Heart right ventricle (tissue), 16 donors: ENCODE measurements at regions not wholly inside any gene's neighbourhood (a gene's known extent, or its start where the extent isn't known, plus 50 kb on each side); places are given as distances from the start of the nearest gene placed in this dataset.

Experiments
- ATAC-seq, 8 donors: fragments of 200-7000 bp; cut with Tn5 transposase; one replicate each; pipeline ENCODE4 v1.9.1; 2020; ENCODE audit warnings: mild to moderate bottlenecking in 8 of 8, moderate library complexity in 8 of 8, moderate number of reproducible peaks in 1 of 8
- DNase-seq, 2 donors: peaks; one replicate each; pipeline ENCODE4 v3.0.0-alpha.2; 2020
- H3K27ac ChIP-seq, 10 donors: fragments of 200-600 bp; sonication (generic) in 2 of 10; one replicate each; pipeline versions ENCODE4 v1.5.0 to v1.8.0; 2020 to 2022; ENCODE audit warnings: mild to moderate bottlenecking in 3 of 10
- H3K27me3 ChIP-seq, 7 donors: fragments of 200-600 bp; one replicate each; pipeline ENCODE4 v1.8.0; 2021 to 2022; ENCODE audit warnings: mild to moderate bottlenecking in 2 of 7
- H3K36me3 ChIP-seq, 9 donors: fragments of 200-600 bp; sonication (generic) in 1 of 9; one replicate each; pipeline versions ENCODE4 v1.5.0 to v1.8.0; 2020 to 2022; ENCODE audit warnings: mild to moderate bottlenecking in 2 of 9
- H3K4me1 ChIP-seq, 9 donors: fragments of 200-600 bp; sonication (generic) in 1 of 9; one replicate each; pipeline versions ENCODE4 v1.5.0 to v1.8.0; 2020 to 2022; ENCODE audit warnings: mild to moderate bottlenecking in 4 of 9
- H3K4me3 ChIP-seq, 10 donors: fragments of 200-600 bp; sonication (generic) in 2 of 10; one replicate each; pipeline versions ENCODE4 v1.5.0 to v1.8.0; 2020 to 2022; ENCODE audit warnings: mild to moderate bottlenecking in 7 of 10, moderate library complexity in 2 of 10
- H3K9me3 ChIP-seq, 11 donors: fragments of 200-600 bp in 10 of 11; sonication (generic) in 2 of 11; one replicate each; pipeline versions ENCODE4 v1.5.0 to v1.8.0; 2013 to 2022; ENCODE audit warnings: mild to moderate bottlenecking in 2 of 11, control low read depth in 1 of 11, moderate library complexity in 1 of 11
- CTCF ChIP-seq, 9 donors: fragments of 200-600 bp; sonication (generic) in 2 of 9; IDR thresholded peaks; one replicate each; pipeline versions ENCODE4 v1.5.0 to v1.8.0; 2021 to 2022; ENCODE audit warnings: antibody characterized with exemption in 9 of 9, mild to moderate bottlenecking in 5 of 9, moderate library complexity in 1 of 9
- WGBS, 2 donors: extraction: QIAGEN DNeasy Blood & Tissue Kit; methylation state at CpG; one replicate each; pipeline ENCODE4 v1.1.7; 2013; ENCODE audit warnings: inconsistent platforms in 1 of 2; 5-methylcytosine and 5-hydroxymethylcytosine counted together
- intact Hi-C, 10 donors: fragments of 100-400 bp; cut with DNase I; formaldehyde crosslinking; loops; one replicate each; pipeline versions ENCODE4 v1.11.1 to v1.14.2; 2022
- donor health status: Arrhythmogenic right ventricular cardiomyopathy.
- donor health status: ischemic (EF 13 %, LVEDD 7.1; RV severe dilation, severe dysfunction).
- donor health status: healthy with polysubstance abuse.
- donor health status: DM: no; HTN: yes; CAD: no.
- donor health status: DM: no; HTN: no; CAD: no.
- donor health status: ischemic (EF 25% LVEDD 6.9; RV normal size, moderate dysfunction).
- donor health status: ischemic (EF 25% LVEDD 5.7; RV mildly dilated, moderate dysfunction).
- donor health status: healthy.
- donor health status: DM: yes; HTN: yes; CAD: no.
- donor health status: Ischemic cardiomyopathy.
- donor health status: ischemic (EF 35%, LVEDD 5.7; RV mildly dilated, moderate dysfunction).
- donor health status: nonischemic (EF 11% LVEDD 7.7; RV severe dilation, severe dysfunction).
- donor health status: DM: yes; HTN: yes; CAD: no.
- donor health status: PGD.
- donor health status: ischemic (EF 29% LVEDD 5.4; RV normal size, mild dysfunction).
- donor health status: nonischemic (EF 23%, LVEDD 6.1; RV moderate dilation, normal function).

- intact Hi-C loops, result loop anchor here in 8 of 10 donors (2.0 to 10.0 kb wide), 6 partner anchors 559 to 1559 kb away; no protein-coding TSS in a partner anchor
- H3K4me3 ChIP-seq, result no peak overlapping the region
- DNase-seq, result no peak
- no peak for TF ChIP-seq CTCF (IDR thresholded peaks at IDR 0.05)
- WGBS, 2 donors, result 47 to 50% methylated on average over 7 of the region's 7 CpGs
- ATAC-seq, result no peak
- no peak overlapping the region for H3K27ac ChIP-seq
- H3K4me1 ChIP-seq, result peaks cover 0 to 12% (median 5%) of the 10 kb centered on the region in 9 donors
- peaks cover 0 to 5% (median 0%) of the 10 kb centered on the region in 11 donors for H3K9me3 ChIP-seq
- H3K36me3 ChIP-seq, result no peaks in the 10 kb centered on the region
- peaks cover 0 to 20% (median 5%) of the 10 kb centered on the region in 7 donors for H3K27me3 ChIP-seq
Measured at GRCh38 chr6:168956141-168956838, 297.4 kb downstream of the THBS2 start.

- ATAC-seq (no peak), DNase-seq (no peak)
- intact Hi-C loops, result loop anchor here in 6 of 10 donors (5.0 to 10.0 kb wide), 5 partner anchors 561 to 1561 kb away; no protein-coding TSS in a partner anchor
- Histone ChIP-seq H3K4me3 (no peak overlapping the region), H3K27me3 (peaks cover 0 to 23% (median 5%) of the 10 kb centered on the region in 7 donors), H3K9me3 (peaks cover 0 to 5% (median 0%) of the 10 kb centered on the region in 11 donors), H3K27ac (no peak overlapping the region), H3K4me1 (peaks cover 0 to 4% (median 0%) of the 10 kb centered on the region in 9 donors), H3K36me3 (no peaks in the 10 kb centered on the region)
- TF ChIP-seq CTCF (IDR thresholded peaks at IDR 0.05), result no peak
- WGBS, 2 donors, result 89 to 90% methylated on average over 6 of the region's 6 CpGs
Measured at GRCh38 chr6:168953461-168953860, 300.2 kb downstream of the THBS2 start.

GRCh38 chr6:168951217-168951616, 302.4 kb downstream of the THBS2 start:
- peak in 4 of 8 donors; percentile 19 to 56 (median 32) for ATAC-seq

More at GRCh38 chr6:168951217-168951616, 302.4 kb downstream of the THBS2 start:
- Histone ChIP-seq H3K27ac (peak overlapping the region in 3 of 10 donors; percentile 31 to 47 (median 35)), H3K4me3 (no peak overlapping the region), H3K27me3 (peaks cover 0 to 27% (median 5%) of the 10 kb centered on the region in 7 donors), H3K4me1 (peaks cover 0 to 4% (median 0%) of the 10 kb centered on the region in 9 donors), H3K9me3 (no peaks in the 10 kb centered on the region), H3K36me3 (no peaks in the 10 kb centered on the region)
- DNase-seq, result no peak
- no peak for TF ChIP-seq CTCF (IDR thresholded peaks at IDR 0.05)
- WGBS, 2 donors, result 64 to 78% methylated on average over 12 of the region's 12 CpGs
- intact Hi-C loops, result loop anchor here in 6 of 10 donors (5.0 to 10.0 kb wide), 5 partner anchors 564 to 1564 kb away; no protein-coding TSS in a partner anchor
